Liver (tissue), 8 donors: ENCODE measurements at regions not wholly inside any gene's neighbourhood (a gene's known extent, or its start where the extent isn't known, plus 50 kb on each side); places are given as distances from the start of the nearest gene placed in this dataset.

Source experiments
- DNase-seq: peaks from one replicate; pipeline ENCODE4 v3.0.0-alpha.2; 2017; ENCODE audit warnings: low spot score
- H3K27ac ChIP-seq, 2 donors: one replicate each; pipeline ENCODE4 v1.7.0; 2013; ENCODE audit warnings: inconsistent platforms in 2 of 2, low read length in 2 of 2, control low read depth in 1 of 2, low read depth in 1 of 2, mild to moderate bottlenecking in 1 of 2
- H3K27me3 ChIP-seq, 4 donors: one replicate each; pipeline versions ENCODE4 v1.6.1 to v1.7.0; 2013; ENCODE audit warnings: low read length in 3 of 4, inconsistent platforms in 1 of 4, mild to moderate bottlenecking in 1 of 4, moderate library complexity in 1 of 4; ENCODE audit not compliant: control insufficient read depth in 4 of 4, insufficient read depth in 4 of 4
- H3K36me3 ChIP-seq, 4 donors: one replicate each; pipeline versions ENCODE4 v1.6.1 to v1.7.0; 2013; ENCODE audit warnings: low read length in 3 of 4, mild to moderate bottlenecking in 3 of 4, low read depth in 1 of 4, moderate library complexity in 1 of 4; ENCODE audit not compliant: control insufficient read depth in 4 of 4, insufficient read depth in 3 of 4
- H3K4me1 ChIP-seq, 4 donors: one replicate each; pipeline versions ENCODE4 v1.6.1 to v1.7.0; 2013; ENCODE audit warnings: low read length in 3 of 4, mild to moderate bottlenecking in 3 of 4, moderate library complexity in 1 of 4; ENCODE audit not compliant: control insufficient read depth in 4 of 4, insufficient read depth in 4 of 4
- H3K4me3 ChIP-seq, 3 donors: one replicate each; pipeline versions ENCODE4 v1.6.1 to v1.7.0; 2013; ENCODE audit warnings: low read length in 3 of 3, control low read depth in 1 of 3, low read depth in 1 of 3, mild to moderate bottlenecking in 1 of 3
- H3K9ac ChIP-seq, 2 donors: one replicate each; pipeline ENCODE4 v1.7.0; 2013; ENCODE audit warnings: low read length in 2 of 2, mild to moderate bottlenecking in 2 of 2, moderate library complexity in 2 of 2, control low read depth in 1 of 2, low read depth in 1 of 2
- H3K9me3 ChIP-seq, 4 donors: one replicate each; pipeline versions ENCODE4 v1.6.1 to v1.7.0; 2013; ENCODE audit warnings: low read length in 3 of 4; ENCODE audit not compliant: control insufficient read depth in 4 of 4
- ATF3 ChIP-seq: IDR thresholded peaks from 2 replicates; pipeline ENCODE4 v1.6.1; 2016; ENCODE audit warnings: antibody characterized with exemption
- CTCF ChIP-seq: fragments of 150-350 bp; IDR thresholded peaks from 2 replicates; pipeline ENCODE4 v1.5.1; 2017; ENCODE audit warnings: improper control_type of control experiment, low read depth, low read length; ENCODE audit not compliant: missing input control
- EGR1 ChIP-seq, 2 donors: IDR thresholded peaks; 2 replicates each; pipeline ENCODE4 v1.6.1; 2016 to 2018; ENCODE audit warnings: antibody characterized with exemption in 2 of 2, low read depth in 2 of 2
- FOXA1 ChIP-seq: IDR thresholded peaks from 2 replicates; pipeline ENCODE4 v1.6.1; 2016; ENCODE audit warnings: antibody characterized with exemption
- FOXA2 ChIP-seq: IDR thresholded peaks from 2 replicates; pipeline ENCODE4 v1.6.1; 2016; ENCODE audit warnings: antibody characterized with exemption
- GABPA ChIP-seq, 2 donors: IDR thresholded peaks in 1 of 2; conservative IDR thresholded peaks in 1 of 2; 2 replicates each; pipeline ENCODE4 v1.6.1; 2016; ENCODE audit warnings: antibody characterized with exemption in 2 of 2, mild to moderate bottlenecking in 1 of 2, moderate library complexity in 1 of 2
- HNF4A ChIP-seq, 2 donors: conservative IDR thresholded peaks; 2 replicates each; pipeline ENCODE4 v1.6.1; 2016; ENCODE audit warnings: antibody characterized with exemption in 2 of 2, mild to moderate bottlenecking in 2 of 2
- HNF4G ChIP-seq: IDR thresholded peaks from 2 replicates; pipeline ENCODE4 v1.6.1; 2016; ENCODE audit warnings: antibody characterized with exemption
- JUND ChIP-seq, 2 donors: IDR thresholded peaks; 2 replicates each; pipeline ENCODE4 v1.6.1; 2016; ENCODE audit warnings: antibody characterized with exemption in 2 of 2
- NR2F2 ChIP-seq: IDR thresholded peaks from 2 replicates; pipeline ENCODE4 v1.6.1; 2016; ENCODE audit warnings: antibody characterized with exemption
- RAD21 ChIP-seq, 2 donors: IDR thresholded peaks; 2 replicates each; pipeline ENCODE4 v1.6.1; 2016; ENCODE audit warnings: antibody characterized with exemption in 2 of 2, mild to moderate bottlenecking in 2 of 2
- REST ChIP-seq: IDR thresholded peaks from 2 replicates; pipeline ENCODE4 v1.6.1; 2016; ENCODE audit warnings: antibody characterized with exemption, mild to moderate bottlenecking
- RXRA ChIP-seq, 2 donors: IDR thresholded peaks; 2 replicates each; pipeline ENCODE4 v1.6.1; 2017 to 2018; ENCODE audit warnings: antibody characterized with exemption in 2 of 2, mild to moderate bottlenecking in 1 of 2
- SP1 ChIP-seq: IDR thresholded peaks from 2 replicates; pipeline ENCODE4 v1.6.1; 2018; ENCODE audit warnings: antibody characterized with exemption, mild to moderate bottlenecking
- TAF1 ChIP-seq: conservative IDR thresholded peaks from 2 replicates; pipeline ENCODE4 v1.6.1; 2016; ENCODE audit warnings: antibody characterized with exemption, mild to moderate bottlenecking
- YY1 ChIP-seq: IDR thresholded peaks from 2 replicates; pipeline ENCODE4 v1.6.1; 2016; ENCODE audit warnings: antibody characterized with exemption, mild to moderate bottlenecking
- WGBS: extraction: QIAGEN DNeasy Blood & Tissue Kit; methylation state at CpG from one replicate; pipeline ENCODE4 v1.1.7; 2013; 5-methylcytosine and 5-hydroxymethylcytosine counted together
- TF ChIP-seq, protein P1 (sequence below): IDR thresholded peaks from 2 replicates; pipeline ENCODE4 v1.6.1; 2016; ENCODE audit warnings: antibody characterized with exemption
- TF ChIP-seq, protein P2 (sequence below): IDR thresholded peaks from 2 replicates; pipeline ENCODE4 v1.6.1; 2016; ENCODE audit warnings: antibody characterized with exemption
- donor health status: healthy.
- donor health status: healthy.
- donor health status: healthy.
- donor health status: healthy.
- donor health status: healthy.

- no peak for TF ChIP-seq FOXA2
- no peak for TF ChIP-seq JUND (IDR thresholded peaks at IDR 0.05)
- TF ChIP-seq, protein P1, sequence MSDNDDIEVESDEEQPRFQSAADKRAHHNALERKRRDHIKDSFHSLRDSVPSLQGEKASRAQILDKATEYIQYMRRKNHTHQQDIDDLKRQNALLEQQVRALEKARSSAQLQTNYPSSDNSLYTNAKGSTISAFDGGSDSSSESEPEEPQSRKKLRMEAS: no peak
- TF ChIP-seq RXRA (IDR thresholded peaks at IDR 0.05): no peak
Measured at GRCh38 chr5:171523781-171524180, 104.3 kb downstream of the FGF18 start (continued).

DNA sequence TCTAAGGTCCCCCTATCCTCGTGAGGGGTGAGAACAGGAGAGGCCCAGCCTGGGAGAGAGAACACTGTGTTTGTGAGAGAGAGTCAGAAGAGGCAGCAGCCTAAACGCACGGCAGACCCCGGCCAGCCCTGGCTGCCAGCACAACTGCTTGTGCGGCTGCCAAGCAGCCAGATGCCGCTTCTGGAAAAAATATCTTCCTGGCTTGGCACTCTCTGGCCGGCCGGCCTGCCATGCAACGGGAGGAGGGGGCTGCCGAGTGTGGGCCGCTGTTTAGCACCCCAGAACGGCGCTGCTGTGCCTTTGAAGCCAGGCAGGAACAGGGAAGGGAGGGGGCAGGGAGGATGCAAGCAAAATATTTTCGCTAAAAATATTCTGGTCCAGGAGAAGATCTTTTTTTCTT, 105.0 kb downstream of the FGF18 start:
- no peaks in the 10 kb centered on the region for H3K9me3 ChIP-seq
- WGBS: 61% methylated on average over 14 of the region's 14 CpGs
- no peak for DNase-seq
- no peak overlapping the region for H3K9ac ChIP-seq
- no peaks in the 10 kb centered on the region for H3K36me3 ChIP-seq
- H3K27ac ChIP-seq: no peak overlapping the region
- H3K4me1 ChIP-seq: no peaks in the 10 kb centered on the region
- H3K27me3 ChIP-seq: peaks cover 0 to 3% (median 0%) of the 10 kb centered on the region in 4 donors
- TF ChIP-seq REST: no peak
- no peak for TF ChIP-seq CTCF
- no peak for TF ChIP-seq ATF3
- TF ChIP-seq TAF1: no peak
- no peak for TF ChIP-seq RXRA (IDR thresholded peaks at IDR 0.05)
- TF ChIP-seq FOXA2: no peak
- TF ChIP-seq, protein P1: no peak
- no peak for TF ChIP-seq YY1
- no peak for TF ChIP-seq EGR1 (IDR thresholded peaks at IDR 0.05; ENCODE audit: low read depth in 2 of 2)
- TF ChIP-seq FOXA1: no peak
- TF ChIP-seq GABPA (IDR thresholded peaks at IDR 0.05 in 1 of 2, conservative IDR thresholded peaks at IDR 0.05 in 1 of 2): no peak
- TF ChIP-seq HNF4G: no peak
- no peak for TF ChIP-seq RAD21 (IDR thresholded peaks at IDR 0.05)
- no peak for TF ChIP-seq HNF4A (conservative IDR thresholded peaks at IDR 0.05)
- TF ChIP-seq NR2F2: no peak
- TF ChIP-seq, protein P2, sequence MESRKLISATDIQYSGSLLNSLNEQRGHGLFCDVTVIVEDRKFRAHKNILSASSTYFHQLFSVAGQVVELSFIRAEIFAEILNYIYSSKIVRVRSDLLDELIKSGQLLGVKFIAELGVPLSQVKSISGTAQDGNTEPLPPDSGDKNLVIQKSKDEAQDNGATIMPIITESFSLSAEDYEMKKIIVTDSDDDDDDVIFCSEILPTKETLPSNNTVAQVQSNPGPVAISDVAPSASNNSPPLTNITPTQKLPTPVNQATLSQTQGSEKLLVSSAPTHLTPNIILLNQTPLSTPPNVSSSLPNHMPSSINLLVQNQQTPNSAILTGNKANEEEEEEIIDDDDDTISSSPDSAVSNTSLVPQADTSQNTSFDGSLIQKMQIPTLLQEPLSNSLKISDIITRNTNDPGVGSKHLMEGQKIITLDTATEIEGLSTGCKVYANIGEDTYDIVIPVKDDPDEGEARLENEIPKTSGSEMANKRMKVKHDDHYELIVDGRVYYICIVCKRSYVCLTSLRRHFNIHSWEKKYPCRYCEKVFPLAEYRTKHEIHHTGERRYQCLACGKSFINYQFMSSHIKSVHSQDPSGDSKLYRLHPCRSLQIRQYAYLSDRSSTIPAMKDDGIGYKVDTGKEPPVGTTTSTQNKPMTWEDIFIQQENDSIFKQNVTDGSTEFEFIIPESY: no peak
- TF ChIP-seq JUND (IDR thresholded peaks at IDR 0.05): no peak
- no peak for TF ChIP-seq SP1
- H3K4me3 ChIP-seq: no peak overlapping the region
